H1 (cell line): ENCODE measurements at regions not wholly inside any gene's neighbourhood (a gene's known extent, or its start where the extent isn't known, plus 50 kb on each side); places are given as distances from the start of the nearest gene placed in this dataset.

ENCODE experiments used
- CTCF ChIA-PET: fragments of 300-600 bp; sonication (Branson Sonifier 250); formaldehyde crosslinking; loops from one replicate; lab custom pipeline; 2021; ENCODE audit not compliant: partially characterized antibody; lab: Charles Lee
- POLR2A ChIA-PET: fragments of 300-600 bp; sonication (Branson Sonifier 250); formaldehyde crosslinking; loops from one replicate; lab custom pipeline; 2021; ENCODE audit warnings: inconsistent platforms; ENCODE audit not compliant: partially characterized antibody; lab: Charles Lee
- DNase-seq, 2 experiments: peaks; one replicate each; pipeline versions ENCODE4 v3.0.0 to v3.0.0-alpha.2; 2010 to 2022; ENCODE audit warnings: low spot score in 2 of 2, low read depth in 1 of 2, mixed read lengths in 1 of 2
- FAIRE-seq: peaks from 2 replicates; lab custom pipeline; 2011; peaks lifted over from hg19 to GRCh38; lab: Jason Lieb, UNC
- H2AFZ ChIP-seq: 2 replicates; pipeline ENCODE4 v1.8.1; 2012; ENCODE audit warnings: low read length, inconsistent platforms
- H2AK5ac ChIP-seq: 2 replicates; pipeline ENCODE4 v1.6.1; 2013; ENCODE audit warnings: low read depth, low read length
- H2BK120ac ChIP-seq: replicated peaks from 2 replicates; pipeline ENCODE3; 2013; ENCODE audit warnings: low read depth, low read length, inconsistent platforms
- H2BK12ac ChIP-seq: 2 replicates; pipeline ENCODE4 v1.6.1; 2013; ENCODE audit warnings: low read depth, low read length
- H2BK15ac ChIP-seq: 2 replicates; pipeline ENCODE4 v1.6.1; 2013; ENCODE audit warnings: low read length
- H2BK20ac ChIP-seq: 2 replicates; pipeline ENCODE4 v1.6.1; 2013; ENCODE audit warnings: low read length
- H2BK5ac ChIP-seq: 2 replicates; pipeline ENCODE4 v1.6.1; 2013; ENCODE audit warnings: low read depth, low read length
- H3K14ac ChIP-seq: 2 replicates; pipeline ENCODE4 v1.6.1; 2013; ENCODE audit warnings: inconsistent platforms; ENCODE audit not compliant: insufficient read length
- H3K18ac ChIP-seq: 2 replicates; pipeline ENCODE4 v1.6.1; 2013; ENCODE audit warnings: low read length; ENCODE audit errors: extremely low read depth
- H3K23ac ChIP-seq: 2 replicates; pipeline ENCODE4 v1.6.1; 2013; ENCODE audit warnings: inconsistent platforms; ENCODE audit not compliant: insufficient read length
- H3K23me2 ChIP-seq: 2 replicates; pipeline ENCODE4 v1.6.1; 2013; ENCODE audit warnings: low read depth, low read length
- H3K27ac ChIP-seq: 2 replicates; pipeline ENCODE4 v1.6.1; 2011; ENCODE audit warnings: low read depth, low read length, inconsistent platforms
- H3K27me3 ChIP-seq, 4 experiments: replicated peaks in 1 of 4; 1 replicate in 1 of 4; 2 replicates in 3 of 4; pipeline versions ENCODE4 v1.6.1 to v1.8.1; 2011 to 2013; ENCODE audit warnings: low read length in 3 of 4, mild to moderate bottlenecking in 3 of 4, inconsistent platforms in 2 of 4, mixed read lengths in 2 of 4, moderate library complexity in 1 of 4; ENCODE audit not compliant: control insufficient read depth in 3 of 4, insufficient read depth in 3 of 4; ENCODE audit errors: extremely low read depth in 1 of 4
- H3K36me3 ChIP-seq, 4 experiments: 2 replicates each; pipeline versions ENCODE4 v1.6.1 to v1.8.1; 2011 to 2013; ENCODE audit warnings: mild to moderate bottlenecking in 4 of 4, low read length in 3 of 4, moderate library complexity in 2 of 4, control low read depth in 1 of 4, inconsistent platforms in 1 of 4; ENCODE audit not compliant: insufficient read depth in 4 of 4, control insufficient read depth in 2 of 4
- H3K4ac ChIP-seq: replicated peaks from 2 replicates; pipeline ENCODE3; 2013; ENCODE audit warnings: low read length, low read depth, mixed read lengths, inconsistent platforms; ENCODE audit not compliant: insufficient read length
- H3K4me1 ChIP-seq, 4 experiments: replicated peaks in 1 of 4; 1 replicate in 1 of 4; 2 replicates in 3 of 4; pipeline versions ENCODE4 v1.6.1 to v1.8.1; 2011 to 2013; ENCODE audit warnings: low read length in 3 of 4, inconsistent platforms in 2 of 4, mixed read lengths in 1 of 4; ENCODE audit not compliant: insufficient read depth in 4 of 4, control insufficient read depth in 3 of 4
- H3K4me2 ChIP-seq, 2 experiments: 2 replicates each; pipeline versions ENCODE4 v1.6.1 to v1.8.1; 2011 to 2013; ENCODE audit warnings: low read depth in 2 of 2, low read length in 2 of 2, control low read depth in 1 of 2, inconsistent platforms in 1 of 2, mild to moderate bottlenecking in 1 of 2; ENCODE audit not compliant: insufficient read depth in 1 of 2
- H3K4me3 ChIP-seq, 4 experiments: fragments of 200-600, 300-600 bp in 1 of 4; sonication (generic), shearing (Covaris generic), sonication (Bioruptor Twin) in 1 of 4; 2 replicates each; pipeline versions ENCODE4 v1.5.1 to v1.8.1; 2011 to 2016; ENCODE audit warnings: low read length in 4 of 4, low read depth in 3 of 4, control low read depth in 2 of 4, inconsistent platforms in 2 of 4, mild to moderate bottlenecking in 2 of 4, mixed read lengths in 1 of 4, moderate library complexity in 1 of 4; ENCODE audit not compliant: insufficient read depth in 2 of 4; ENCODE audit errors: extremely low read depth in 1 of 4
- H3K56ac ChIP-seq: replicated peaks from 2 replicates; pipeline ENCODE3; 2013; ENCODE audit warnings: low read depth, mild to moderate bottlenecking, mixed read lengths, low read length, inconsistent platforms; ENCODE audit not compliant: insufficient read length
- H3K79me1 ChIP-seq: 2 replicates; pipeline ENCODE4 v1.6.1; 2013; ENCODE audit warnings: low read depth, low read length, control low read depth
- H3K79me2 ChIP-seq, 2 experiments: 2 replicates each; pipeline versions ENCODE4 v1.6.1 to v1.8.1; 2012 to 2013; ENCODE audit warnings: low read length in 2 of 2, mild to moderate bottlenecking in 2 of 2, inconsistent platforms in 1 of 2; ENCODE audit not compliant: insufficient read depth in 2 of 2, control insufficient read depth in 1 of 2
- H3K9ac ChIP-seq, 4 experiments: replicated peaks in 1 of 4; 1 replicate in 1 of 4; 2 replicates in 3 of 4; pipeline versions ENCODE4 v1.6.1 to v1.8.1; 2011 to 2013; ENCODE audit warnings: low read depth in 3 of 4, low read length in 3 of 4, control low read depth in 2 of 4, mild to moderate bottlenecking in 2 of 4, moderate library complexity in 2 of 4, inconsistent platforms in 1 of 4; ENCODE audit errors: extremely low read depth in 1 of 4
- H3K9me3 ChIP-seq, 2 experiments: 2 replicates each; pipeline versions ENCODE4 v1.6.1 to v1.8.1; 2012 to 2013; ENCODE audit warnings: mild to moderate bottlenecking in 2 of 2, moderate library complexity in 2 of 2, control low read depth in 1 of 2, inconsistent platforms in 1 of 2, low read depth in 1 of 2, low read length in 1 of 2, mixed read lengths in 1 of 2; ENCODE audit not compliant: insufficient read depth in 2 of 2
- H4K20me1 ChIP-seq, 2 experiments: replicated peaks in 1 of 2; 2 replicates each; pipeline versions ENCODE3 to v1.8.1; 2011 to 2013; ENCODE audit warnings: inconsistent platforms in 2 of 2, low read length in 2 of 2, mild to moderate bottlenecking in 1 of 2; ENCODE audit not compliant: insufficient read depth in 2 of 2, control insufficient read depth in 1 of 2
- H4K5ac ChIP-seq: 2 replicates; pipeline ENCODE4 v1.6.1; 2013; ENCODE audit warnings: low read length, low read depth, mixed read lengths, inconsistent platforms; ENCODE audit not compliant: insufficient read length
- H4K8ac ChIP-seq: 2 replicates; pipeline ENCODE4 v1.8.0; 2013; ENCODE audit warnings: mild to moderate bottlenecking, moderate library complexity, low read length, inconsistent platforms; ENCODE audit not compliant: insufficient read depth; ENCODE audit errors: extremely low read depth
- H4K91ac ChIP-seq: replicated peaks from 2 replicates; pipeline ENCODE3; 2013; ENCODE audit warnings: low read length, mixed read lengths, inconsistent platforms; ENCODE audit not compliant: insufficient read length
- CHD2 ChIP-seq: IDR thresholded peaks from 2 replicates; pipeline ENCODE4 v1.6.1; 2012; ENCODE audit warnings: low read length, improper control_type of control experiment
- EZH2 ChIP-seq: fragments of 200-600 bp; sonication (generic); IDR thresholded peaks from 2 replicates; pipeline ENCODE4 v1.7.1; 2012; ENCODE audit warnings: low read depth, mild to moderate bottlenecking, moderate library complexity, low read length, inconsistent platforms; ENCODE audit not compliant: severe bottlenecking
- GABPA ChIP-seq: IDR thresholded peaks from 2 replicates; pipeline ENCODE4 v1.6.1; 2011; ENCODE audit warnings: mild to moderate bottlenecking, low read length, moderate library complexity, borderline replicate concordance; ENCODE audit not compliant: insufficient read depth
- SP2 ChIP-seq: IDR thresholded peaks from 2 replicates; pipeline ENCODE4 v1.6.1; 2012; ENCODE audit warnings: mild to moderate bottlenecking, low read length, inconsistent platforms
- YY1 ChIP-seq: IDR thresholded peaks from 2 replicates; pipeline ENCODE4 v1.6.1; 2011; ENCODE audit warnings: low read depth, mild to moderate bottlenecking, low read length
- WGBS, 2 experiments: shearing (Covaris generic) in 1 of 2; methylation state at CpG; one replicate each; pipeline versions ENCODE4 v1.1.6 to v1.1.7; 2013 to 2015; ENCODE audit warnings: low lambda C conversion rate in 2 of 2, mixed read lengths in 2 of 2, inconsistent platforms in 1 of 2, low coverage in 1 of 2, missing lambda C conversion rate in 1 of 2; ENCODE audit not compliant: insufficient replicate concordance in 2 of 2, insufficient coverage in 1 of 2, insufficient read length in 1 of 2; ENCODE audit errors: extremely low coverage in 1 of 2, missing lambda C conversion rate in 1 of 2; 5-methylcytosine and 5-hydroxymethylcytosine counted together

DNA sequence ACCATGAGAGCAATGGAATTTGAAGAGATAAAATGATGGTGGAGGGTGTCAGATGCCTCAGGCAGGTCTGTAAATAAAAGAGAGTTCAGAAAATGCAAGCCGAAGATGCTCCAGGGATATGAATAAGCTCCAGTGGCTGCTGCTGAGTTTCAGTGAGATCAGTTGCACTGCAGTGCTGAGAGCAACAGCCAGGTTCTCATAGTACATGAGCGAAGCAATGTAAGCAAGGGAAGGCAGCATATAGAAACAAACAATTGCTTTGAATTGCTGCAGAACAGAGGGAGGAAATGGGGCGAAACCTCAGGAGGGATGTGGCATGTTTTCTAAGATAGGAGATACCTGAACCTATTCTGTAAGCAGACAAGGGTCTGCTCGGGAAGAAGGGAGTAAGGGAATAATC is 369.5 kb downstream of the AASDHPPT start:
- Histone ChIP-seq H2BK15ac (no peak overlapping the region), H2AFZ (peak overlapping the region; percentile 46; the same call in 1 of the 2 replicates), H3K23ac (no peak overlapping the region), H4K5ac (no peak overlapping the region), H3K14ac (no peak overlapping the region), H3K27ac (0 out of 2 replicates have a peak overlapping the region, but pooled peaks have one; percentile 4), H4K20me1 (no peaks in the 10 kb centered on the region), H2BK5ac (no peak overlapping the region), H3K4ac (no peak overlapping the region), H3K79me1 (no peaks in the 10 kb centered on the region), H4K8ac (no peak overlapping the region), H3K4me3 (no peak overlapping the region), H3K56ac (no peak overlapping the region), H3K79me2 (no peaks in the 10 kb centered on the region), H3K9ac (peak overlapping the region in 1 of 4 experiments; percentile 15; a peak in 1 of 7 replicates), H2BK12ac (no peak overlapping the region), H3K18ac (no peak overlapping the region), H3K23me2 (no peaks in the 10 kb centered on the region), H3K27me3 (no peaks in the 10 kb centered on the region), H3K4me1 (no peaks in the 10 kb centered on the region; a peak in 2 of 7 replicates), H2BK120ac (no peak overlapping the region), H2BK20ac (no peak overlapping the region), H4K91ac (no peak overlapping the region), H2AK5ac (no peak overlapping the region), H3K4me2 (no peak overlapping the region), H3K36me3 (no peaks in the 10 kb centered on the region), H3K9me3 (no peaks in the 10 kb centered on the region)
- DNase-seq (no peak), FAIRE-seq (no peak)
- WGBS, 2 experiments = 91% methylated on average over 4 of the region's 4 CpGs; no CpG with 5 or more reads in 1 of the 2 experiments
- TF ChIP-seq YY1 (no peak), GABPA (no peak), EZH2 (no peak), CHD2 (no peak), SP2 (no peak)
- POLR2A ChIA-PET = no interaction called here
- CTCF ChIA-PET = interaction anchor here (1.3 kb wide), 1 partner anchor 10 kb away, joined by 3 read pairs; no protein-coding TSS in a partner anchor
